Suprapubic skin (tissue), 4 donors: ENCODE measurements at regions not wholly inside any gene's neighbourhood (a gene's known extent, or its start where the extent isn't known, plus 50 kb on each side); places are given as distances from the start of the nearest gene placed in this dataset.

ENCODE experiments used
- DNase-seq, 2 donors: peaks; one replicate each; pipeline ENCODE4 v3.0.0-alpha.2; 2019; ENCODE audit warnings: low spot score in 2 of 2
- H3K27ac ChIP-seq: fragments of 200-600 bp; sonication (generic); one replicate; pipeline ENCODE4 v1.5.1; 2019
- H3K27me3 ChIP-seq: fragments of 200-600 bp; sonication (generic); one replicate; pipeline ENCODE4 v1.5.1; 2019
- H3K36me3 ChIP-seq: fragments of 200-600 bp; sonication (generic); one replicate; pipeline ENCODE4 v1.5.1; 2019
- H3K4me1 ChIP-seq: fragments of 200-600 bp; sonication (generic); one replicate; pipeline ENCODE4 v1.5.1; 2019
- H3K4me3 ChIP-seq: fragments of 200-600 bp; sonication (generic); one replicate; pipeline ENCODE4 v1.5.1; 2019; ENCODE audit warnings: mild to moderate bottlenecking
- H3K9me3 ChIP-seq: fragments of 200-600 bp; sonication (generic); one replicate; pipeline ENCODE4 v1.5.1; 2019
- EP300 ChIP-seq: sonication (generic); formaldehyde crosslinking; IDR thresholded peaks from one replicate; pipeline ENCODE4 v1.6.1; 2017; ENCODE audit warnings: antibody characterized with exemption
- POLR2A ChIP-seq, 2 donors: fragments of 450-650 bp; IDR thresholded peaks; one replicate each; pipeline ENCODE4 v1.6.1; 2017; ENCODE audit warnings: antibody characterized with exemption in 2 of 2, mild to moderate bottlenecking in 2 of 2, moderate library complexity in 2 of 2
- POLR2AphosphoS5 ChIP-seq, 3 donors: sonication (generic); formaldehyde crosslinking; IDR thresholded peaks; one replicate each; pipeline ENCODE4 v1.6.1; 2017; ENCODE audit warnings: antibody characterized with exemption in 3 of 3
- WGBS: methylation state at CpG from one replicate; pipeline ENCODE4 v1.1.5; 2018; 5-methylcytosine and 5-hydroxymethylcytosine counted together
- TF ChIP-seq, protein P1 (sequence below), 2 donors: fragments of 200-600 bp in 1 of 2; fragments of 450-650 bp in 1 of 2; sonication (generic) in 1 of 2; IDR thresholded peaks; one replicate each; pipeline ENCODE4 v1.5.1; 2016 to 2019; ENCODE audit warnings: antibody characterized with exemption in 2 of 2, mild to moderate bottlenecking in 1 of 2, moderate library complexity in 1 of 2

DNA sequence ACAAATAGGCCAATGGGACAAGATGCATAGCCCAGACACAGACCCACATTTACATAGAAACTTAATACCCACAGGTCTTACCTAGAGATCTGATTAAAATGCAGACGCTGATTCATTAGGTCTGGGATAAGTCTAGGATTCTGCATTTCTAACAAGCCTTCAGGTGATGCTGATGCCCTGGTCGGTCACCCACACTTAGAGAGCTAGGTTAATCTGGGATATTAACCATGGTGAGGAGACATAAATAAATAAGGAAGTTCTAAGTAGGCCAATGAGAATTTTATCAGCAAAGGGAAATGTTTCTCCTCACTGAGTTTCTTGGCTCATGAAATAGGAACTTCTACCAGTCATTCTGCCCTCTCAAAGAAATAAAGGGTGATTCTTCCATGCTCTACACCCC is 120.1 kb downstream of the BMP4 start:
- H3K4me1 ChIP-seq = no peaks in the 10 kb centered on the region
- no peak overlapping the region for H3K27ac ChIP-seq
- no peak for DNase-seq
- no peaks in the 10 kb centered on the region for H3K36me3 ChIP-seq
- H3K9me3 ChIP-seq = no peaks in the 10 kb centered on the region
- H3K4me3 ChIP-seq = no peak overlapping the region
- TF ChIP-seq, protein P1, sequence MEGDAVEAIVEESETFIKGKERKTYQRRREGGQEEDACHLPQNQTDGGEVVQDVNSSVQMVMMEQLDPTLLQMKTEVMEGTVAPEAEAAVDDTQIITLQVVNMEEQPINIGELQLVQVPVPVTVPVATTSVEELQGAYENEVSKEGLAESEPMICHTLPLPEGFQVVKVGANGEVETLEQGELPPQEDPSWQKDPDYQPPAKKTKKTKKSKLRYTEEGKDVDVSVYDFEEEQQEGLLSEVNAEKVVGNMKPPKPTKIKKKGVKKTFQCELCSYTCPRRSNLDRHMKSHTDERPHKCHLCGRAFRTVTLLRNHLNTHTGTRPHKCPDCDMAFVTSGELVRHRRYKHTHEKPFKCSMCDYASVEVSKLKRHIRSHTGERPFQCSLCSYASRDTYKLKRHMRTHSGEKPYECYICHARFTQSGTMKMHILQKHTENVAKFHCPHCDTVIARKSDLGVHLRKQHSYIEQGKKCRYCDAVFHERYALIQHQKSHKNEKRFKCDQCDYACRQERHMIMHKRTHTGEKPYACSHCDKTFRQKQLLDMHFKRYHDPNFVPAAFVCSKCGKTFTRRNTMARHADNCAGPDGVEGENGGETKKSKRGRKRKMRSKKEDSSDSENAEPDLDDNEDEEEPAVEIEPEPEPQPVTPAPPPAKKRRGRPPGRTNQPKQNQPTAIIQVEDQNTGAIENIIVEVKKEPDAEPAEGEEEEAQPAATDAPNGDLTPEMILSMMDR (IDR thresholded peaks at IDR 0.05) = no peak
- TF ChIP-seq POLR2A (IDR thresholded peaks at IDR 0.05) (no peak), POLR2AphosphoS5 (IDR thresholded peaks at IDR 0.05) (no peak), EP300 (no peak)
- no peaks in the 10 kb centered on the region for H3K27me3 ChIP-seq
- WGBS = 93% methylated on average over 2 of the region's 2 CpGs

DNA sequence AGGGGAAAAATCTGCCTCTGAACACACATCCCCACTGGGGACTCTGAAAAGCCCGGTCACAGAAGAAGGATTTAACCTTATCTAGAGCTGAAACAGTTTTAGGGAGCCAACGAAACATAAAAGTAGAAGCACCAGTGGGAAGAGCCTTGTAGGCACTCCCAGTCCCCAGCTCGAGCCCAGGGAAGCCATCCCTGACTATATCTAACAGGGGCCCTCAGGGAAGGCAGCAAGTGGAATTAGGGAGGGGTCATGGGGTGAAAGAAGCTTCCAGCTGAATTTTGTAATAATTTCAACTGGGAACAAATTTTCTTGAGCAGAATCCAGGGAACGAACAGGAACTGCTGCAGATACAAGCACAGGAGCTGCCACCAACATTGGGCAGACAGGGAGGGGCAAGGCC is 127.8 kb downstream of the BMP4 start:
- Histone ChIP-seq H3K9me3 (no peaks in the 10 kb centered on the region), H3K27me3 (no peaks in the 10 kb centered on the region), H3K36me3 (no peaks in the 10 kb centered on the region), H3K4me3 (no peak overlapping the region), H3K4me1 (no peaks in the 10 kb centered on the region), H3K27ac (no peak overlapping the region)
- DNase-seq = no peak
- TF ChIP-seq, protein P1 (IDR thresholded peaks at IDR 0.05) = no peak
- no peak for TF ChIP-seq POLR2AphosphoS5 (IDR thresholded peaks at IDR 0.05)
- no peak for TF ChIP-seq EP300
- no peak for TF ChIP-seq POLR2A (IDR thresholded peaks at IDR 0.05)
- WGBS = 66% methylated on average over 4 of the region's 4 CpGs

DNA sequence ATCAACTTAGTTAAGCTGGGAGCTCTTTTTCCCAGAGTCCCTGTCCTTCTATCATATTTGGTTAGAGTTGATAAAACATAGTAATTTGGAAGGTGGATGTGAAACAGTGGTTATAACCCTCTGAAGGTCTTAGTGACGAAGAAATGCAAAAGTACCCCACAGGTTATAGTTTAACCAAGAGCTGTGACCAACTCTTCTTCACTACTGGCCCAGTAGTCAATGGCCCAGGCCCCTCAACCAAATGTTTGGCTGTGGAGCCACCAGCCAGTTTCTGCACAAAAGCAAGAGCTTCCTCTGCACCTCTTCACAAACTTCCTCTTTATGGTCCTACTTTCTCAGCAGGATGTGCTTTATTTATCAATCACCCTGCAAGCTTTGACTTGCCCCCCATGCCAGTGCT is 132.6 kb downstream of the BMP4 start:
- Histone ChIP-seq H3K4me1 (no peaks in the 10 kb centered on the region), H3K9me3 (no peaks in the 10 kb centered on the region), H3K4me3 (no peak overlapping the region), H3K27ac (no peak overlapping the region), H3K36me3 (no peaks in the 10 kb centered on the region), H3K27me3 (no peaks in the 10 kb centered on the region)
- no peak for TF ChIP-seq POLR2A (IDR thresholded peaks at IDR 0.05)
- no peak for TF ChIP-seq POLR2AphosphoS5 (IDR thresholded peaks at IDR 0.05)
- TF ChIP-seq EP300 = no peak
- TF ChIP-seq, protein P1 (IDR thresholded peaks at IDR 0.05) = no peak
- DNase-seq = no peak
- WGBS = 95% methylated on average over 1 of the region's 1 CpG

DNA sequence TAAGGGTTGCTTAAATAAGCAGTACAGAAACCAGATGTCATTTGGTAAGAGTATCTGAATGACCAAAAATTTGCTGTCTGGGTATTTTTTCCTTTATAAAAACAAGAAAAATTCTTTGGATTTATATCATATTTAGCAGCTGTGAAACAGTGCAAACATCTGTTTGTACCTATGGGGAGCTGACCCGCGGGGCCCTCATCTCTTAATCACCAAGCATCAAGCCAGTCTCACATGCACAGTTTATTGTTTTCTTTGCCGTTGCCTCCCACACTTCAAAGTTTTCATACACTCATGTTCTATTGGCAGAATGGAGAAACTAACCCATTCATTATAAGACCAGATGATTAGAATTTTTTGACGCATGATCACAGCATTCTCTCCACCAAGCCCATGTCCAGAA is 142.2 kb downstream of the BMP4 start:
- Histone ChIP-seq H3K4me3 (no peak overlapping the region), H3K36me3 (no peaks in the 10 kb centered on the region), H3K27me3 (no peaks in the 10 kb centered on the region), H3K9me3 (no peaks in the 10 kb centered on the region), H3K4me1 (peaks cover 3% of the 10 kb centered on the region), H3K27ac (no peak overlapping the region)
- no peak for DNase-seq
- TF ChIP-seq POLR2A (IDR thresholded peaks at IDR 0.05) (no peak), POLR2AphosphoS5 (IDR thresholded peaks at IDR 0.05) (no peak), EP300 (no peak)
- TF ChIP-seq, protein P1 (IDR thresholded peaks at IDR 0.05) = no peak
- 62% methylated on average over 4 of the region's 4 CpGs for WGBS

DNA sequence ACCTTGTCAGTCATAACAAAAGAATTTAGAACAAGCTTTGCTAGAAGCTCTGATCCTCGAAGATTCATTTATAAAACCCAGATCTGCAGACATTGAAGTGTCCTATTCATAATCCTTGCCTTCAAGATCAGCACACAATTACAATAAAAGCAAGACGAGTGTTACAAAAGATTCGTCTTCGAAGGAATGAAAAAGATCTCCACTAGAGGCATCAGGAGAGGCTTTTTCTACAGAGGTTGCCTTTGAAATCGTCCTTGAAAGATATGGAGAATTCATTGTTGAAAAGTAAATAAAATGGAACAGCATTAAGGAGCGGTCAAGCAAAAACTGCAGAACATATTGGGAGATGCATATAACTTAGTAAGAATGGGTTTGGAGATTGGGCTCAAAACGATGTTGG is 146.4 kb downstream of the BMP4 start:
- H3K4me1 ChIP-seq = peaks cover 3% of the 10 kb centered on the region

More for the DNA sequence above, 146.4 kb downstream of the BMP4 start:
- WGBS = 93% methylated on average over 7 of the region's 7 CpGs
- Histone ChIP-seq H3K4me3 (no peak overlapping the region), H3K27ac (no peak overlapping the region), H3K9me3 (no peaks in the 10 kb centered on the region), H3K27me3 (no peaks in the 10 kb centered on the region), H3K36me3 (no peaks in the 10 kb centered on the region)
- TF ChIP-seq POLR2AphosphoS5 (IDR thresholded peaks at IDR 0.05) (no peak), POLR2A (IDR thresholded peaks at IDR 0.05) (no peak), EP300 (no peak)
- TF ChIP-seq, protein P1 (IDR thresholded peaks at IDR 0.05) = no peak
- no peak for DNase-seq
